H9 (cell line): ENCODE measurements at regions not wholly inside any gene's neighbourhood (a gene's known extent, or its start where the extent isn't known, plus 50 kb on each side); places are given as distances from the start of the nearest gene placed in this dataset.

Source experiments
- DNase-seq: peaks from one replicate; pipeline ENCODE4 v3.0.0-alpha.2; 2017
- H2AFZ ChIP-seq: one replicate; pipeline ENCODE4 v1.6.1; 2013; ENCODE audit warnings: mild to moderate bottlenecking, low read length, control low read depth, moderate library complexity
- H2AK5ac ChIP-seq: 2 replicates; pipeline ENCODE4 v1.6.1; 2013; ENCODE audit warnings: low read length, control low read depth, mixed read lengths; ENCODE audit not compliant: insufficient read length
- H2BK120ac ChIP-seq: one replicate; pipeline ENCODE4 v1.6.1; 2013; ENCODE audit warnings: low read depth, mild to moderate bottlenecking, low read length, control low read depth, inconsistent platforms; ENCODE audit not compliant: poor library complexity, severe bottlenecking
- H2BK12ac ChIP-seq: 2 replicates; pipeline ENCODE4 v1.6.1; 2013; ENCODE audit warnings: low read length, control low read depth, mixed read lengths, low read depth; ENCODE audit not compliant: insufficient read length
- H2BK15ac ChIP-seq: 2 replicates; pipeline ENCODE4 v1.6.1; 2013; ENCODE audit warnings: low read depth, low read length, control low read depth
- H2BK20ac ChIP-seq: one replicate; pipeline ENCODE4 v1.6.1; 2013; ENCODE audit warnings: low read depth, mild to moderate bottlenecking, low read length, control low read depth, inconsistent platforms; ENCODE audit not compliant: poor library complexity, severe bottlenecking
- H2BK5ac ChIP-seq: 2 replicates; pipeline ENCODE4 v1.6.1; 2013; ENCODE audit warnings: low read length, control low read depth, mixed read lengths; ENCODE audit not compliant: insufficient read length
- H3K14ac ChIP-seq: 2 replicates; pipeline ENCODE4 v1.6.1; 2013; ENCODE audit warnings: low read length, control low read depth; ENCODE audit not compliant: insufficient read depth
- H3K18ac ChIP-seq: 2 replicates; pipeline ENCODE4 v1.6.1; 2013; ENCODE audit warnings: low read depth, mild to moderate bottlenecking, mixed read lengths, low read length, control low read depth; ENCODE audit not compliant: insufficient read length
- H3K23ac ChIP-seq: 2 replicates; pipeline ENCODE4 v1.6.1; 2013; ENCODE audit warnings: low read length, control low read depth, mixed read lengths, low read depth; ENCODE audit not compliant: insufficient read length
- H3K23me2 ChIP-seq: 2 replicates; pipeline ENCODE4 v1.6.1; 2013; ENCODE audit warnings: low read depth, mild to moderate bottlenecking, mixed read lengths, low read length, control low read depth; ENCODE audit not compliant: insufficient read length, poor library complexity, severe bottlenecking
- H3K27ac ChIP-seq: 2 replicates; pipeline ENCODE4 v1.5.1; 2013; ENCODE audit warnings: low read length, control low read depth, mixed read lengths, low read depth; ENCODE audit not compliant: insufficient read length
- H3K27me3 ChIP-seq: 2 replicates; pipeline ENCODE4 v1.6.1; 2013; ENCODE audit warnings: low read length, control low read depth, inconsistent platforms; ENCODE audit not compliant: insufficient read depth
- H3K4ac ChIP-seq: 2 replicates; pipeline ENCODE4 v1.6.1; 2013; ENCODE audit warnings: low read depth, mild to moderate bottlenecking, control low read depth, inconsistent platforms, low read length, moderate library complexity
- H3K4me1 ChIP-seq: 2 replicates; pipeline ENCODE4 v1.6.1; 2013; ENCODE audit warnings: low read length, control low read depth, inconsistent platforms; ENCODE audit not compliant: insufficient read depth
- H3K4me2 ChIP-seq: 2 replicates; pipeline ENCODE4 v1.6.1; 2013; ENCODE audit warnings: low read length, control low read depth, mixed read lengths; ENCODE audit not compliant: insufficient read length, insufficient read depth
- H3K56ac ChIP-seq: 2 replicates; pipeline ENCODE4 v1.6.1; 2013; ENCODE audit warnings: low read depth, mild to moderate bottlenecking, mixed read lengths, low read length, control low read depth; ENCODE audit not compliant: insufficient read length
- H3K79me1 ChIP-seq: 2 replicates; pipeline ENCODE4 v1.6.1; 2013; ENCODE audit warnings: low read depth, mild to moderate bottlenecking, moderate library complexity, low read length, control low read depth, inconsistent platforms; ENCODE audit not compliant: insufficient read depth, poor library complexity, severe bottlenecking
- H3K79me2 ChIP-seq: 2 replicates; pipeline ENCODE4 v1.6.1; 2013; ENCODE audit warnings: low read length, control low read depth, inconsistent platforms; ENCODE audit not compliant: insufficient read depth
- H3K9ac ChIP-seq: 2 replicates; pipeline ENCODE4 v1.6.1; 2013; ENCODE audit warnings: low read length, control low read depth, mixed read lengths; ENCODE audit not compliant: insufficient read length; ENCODE audit errors: extremely low read depth
- H3K9me3 ChIP-seq: one replicate; pipeline ENCODE4 v1.6.1; 2013; ENCODE audit warnings: low read depth, low read length, inconsistent platforms; ENCODE audit not compliant: control insufficient read depth
- H3T11ph ChIP-seq: one replicate; pipeline ENCODE4 v1.6.1; 2013; ENCODE audit warnings: mild to moderate bottlenecking, low read length, control low read depth, inconsistent platforms
- H4K20me1 ChIP-seq: one replicate; pipeline ENCODE4 v1.6.1; 2013; ENCODE audit not compliant: control insufficient read depth, insufficient read length, insufficient read depth
- H4K5ac ChIP-seq: 2 replicates; pipeline ENCODE4 v1.6.1; 2013; ENCODE audit warnings: low read depth, mild to moderate bottlenecking, mixed read lengths, low read length, control low read depth; ENCODE audit not compliant: insufficient read length
- H4K8ac ChIP-seq: replicated peaks from 2 replicates; pipeline ENCODE4 v1.6.1; 2013; ENCODE audit warnings: low read length, control low read depth, mixed read lengths, low read depth; ENCODE audit not compliant: insufficient read length
- H4K91ac ChIP-seq: 2 replicates; pipeline ENCODE4 v1.6.1; 2013; ENCODE audit warnings: low read depth, mild to moderate bottlenecking, moderate library complexity, mixed read lengths, low read length, control low read depth; ENCODE audit not compliant: insufficient read length
- H3K27ac Mint-ChIP-seq, 3 experiments: 2 replicates in 2 of 3; 3 replicates in 1 of 3; pipeline ENCODE4 v1.8.0; 2020 to 2021; ENCODE audit warnings: mixed read lengths in 3 of 3, mild to moderate bottlenecking in 1 of 3, moderate library complexity in 1 of 3
- H3K27me3 Mint-ChIP-seq: 2 replicates; pipeline ENCODE4 v1.8.0; 2021; ENCODE audit warnings: low read depth, mild to moderate bottlenecking, moderate library complexity, mixed read lengths
- H3K36me3 Mint-ChIP-seq, 3 experiments: 2 replicates in 2 of 3; 3 replicates in 1 of 3; pipeline ENCODE4 v1.8.0; 2020 to 2021; ENCODE audit warnings: low read depth in 3 of 3, mixed read lengths in 3 of 3; ENCODE audit not compliant: insufficient read depth in 1 of 3
- H3K4me1 Mint-ChIP-seq, 2 experiments: 2 replicates each; pipeline ENCODE4 v1.8.0; 2020; ENCODE audit warnings: mixed read lengths in 2 of 2
- H3K4me3 Mint-ChIP-seq, 2 experiments: 2 replicates in 1 of 2; 3 replicates in 1 of 2; pipeline ENCODE4 v1.8.0; 2020 to 2021; ENCODE audit warnings: mild to moderate bottlenecking in 2 of 2, mixed read lengths in 2 of 2, moderate library complexity in 1 of 2
- H3K9me3 Mint-ChIP-seq, 2 experiments: 2 replicates in 1 of 2; 3 replicates in 1 of 2; pipeline ENCODE4 v1.8.0; 2020; ENCODE audit warnings: mild to moderate bottlenecking in 2 of 2, mixed read lengths in 2 of 2, moderate library complexity in 1 of 2
- CTCF ChIP-seq: fragments of 200-600 bp; sonication (generic); conservative IDR thresholded peaks from 3 replicates; pipeline ENCODE4 v1.8.0; 2021; ENCODE audit warnings: antibody characterized with exemption, mild to moderate bottlenecking
- WGBS: extraction: QIAGEN DNeasy Blood & Tissue Kit; methylation state at CpG from one replicate; pipeline ENCODE4 v1.1.7; 2013; ENCODE audit warnings: missing lambda C conversion rate, low lambda C conversion rate, mixed read lengths; ENCODE audit not compliant: insufficient read length; ENCODE audit errors: extremely low coverage; 5-methylcytosine and 5-hydroxymethylcytosine counted together

GRCh38 chr15:62561571-62561970 is 396.5 kb upstream of the C2CD4B start:
- no peak overlapping the region for H3K4me2 ChIP-seq
- no peaks in the 10 kb centered on the region; the same call in 1 of the 2 replicates for H3K4me1 ChIP-seq

More at GRCh38 chr15:62561571-62561970, 396.5 kb upstream of the C2CD4B start:
- H3K9me3 Mint-ChIP-seq, result no peaks in the 10 kb centered on the region
- no peak overlapping the region for H2AFZ ChIP-seq
- DNase-seq, result no peak
- no peak overlapping the region for H2BK120ac ChIP-seq
- no peak overlapping the region for H3K56ac ChIP-seq
- H3K18ac ChIP-seq, result no peak overlapping the region
- peaks cover 23 to 29% of the 10 kb centered on the region in 2 experiments for H3K4me1 Mint-ChIP-seq
- no peaks in the 10 kb centered on the region for H3K9me3 ChIP-seq
- peak overlapping the region in 2 of 3 experiments; percentile 38 to 52; a peak in 4 of 7 replicates for H3K27ac Mint-ChIP-seq
- no peak overlapping the region for H3K4ac ChIP-seq
- H4K20me1 ChIP-seq, result no peaks in the 10 kb centered on the region
- H4K5ac ChIP-seq, result no peak overlapping the region
- H3K79me1 ChIP-seq, result no peaks in the 10 kb centered on the region
- H2AK5ac ChIP-seq, result no peak overlapping the region
- no peak overlapping the region for H3K23ac ChIP-seq
- H3K36me3 Mint-ChIP-seq, result no peaks in the 10 kb centered on the region
- H3T11ph ChIP-seq, result no peak overlapping the region
- H3K14ac ChIP-seq, result no peak overlapping the region; the same call in 1 of the 2 replicates
- no peak overlapping the region for H3K4me3 Mint-ChIP-seq
- no peak overlapping the region for H4K8ac ChIP-seq
- no peak overlapping the region for H4K91ac ChIP-seq
- H3K9ac ChIP-seq, result no peak overlapping the region
- H2BK5ac ChIP-seq, result no peak overlapping the region
- no peaks in the 10 kb centered on the region for H3K79me2 ChIP-seq
- no peak overlapping the region for H2BK15ac ChIP-seq
- no peaks in the 10 kb centered on the region for H3K27me3 ChIP-seq
- WGBS, result no CpG with 5 or more reads among the region's 8 CpGs
- H3K27me3 Mint-ChIP-seq, result no peaks in the 10 kb centered on the region
- no peak overlapping the region for H3K27ac ChIP-seq
- H3K23me2 ChIP-seq, result no peaks in the 10 kb centered on the region
- no peak overlapping the region for H2BK12ac ChIP-seq
- H2BK20ac ChIP-seq, result no peak overlapping the region
- TF ChIP-seq CTCF, result no peak
